ENCODE measurements at regions not wholly inside any gene's neighbourhood (a gene's known extent, or its start where the extent isn't known, plus 50 kb on each side); places are given as distances from the start of the nearest gene placed in this dataset.
"Not testable (repeated sequence)": the region's sequence is repeated elsewhere in the genome, so short reads cannot be mapped to it uniquely, and the experiment has no call there.

GRCh38 chr7:109331423-109331822 lies 761.7 kb downstream of the DNAJB9 start:
- ATAC-seq, result no peak

- no peak for ATAC-seq
Observed at GRCh38 chr7:109335951-109336350, 766.3 kb downstream of the DNAJB9 start.

GRCh38 chr7:109336531-109336930 lies 766.9 kb downstream of the DNAJB9 start:
- ATAC-seq, result no peak

- ATAC-seq, result no peak
Observed at GRCh38 chr7:109343678-109344077, 774.0 kb downstream of the DNAJB9 start.

- no peak for ATAC-seq
Observed at GRCh38 chr7:109351493-109351892, 781.8 kb downstream of the DNAJB9 start.

- no peak for ATAC-seq
Observed at GRCh38 chr7:109354000-109354399, 784.3 kb downstream of the DNAJB9 start.

GRCh38 chr7:109354552-109354951 lies 784.9 kb downstream of the DNAJB9 start:
- ATAC-seq, result no peak

GRCh38 chr7:109375823-109376222 lies 806.1 kb downstream of the DNAJB9 start:
- no peak for ATAC-seq

GRCh38 chr7:109376576-109376975 lies 806.9 kb downstream of the DNAJB9 start:
- ATAC-seq, result no peak

GRCh38 chr7:109377076-109377884 lies 807.6 kb downstream of the DNAJB9 start:
- ATAC-seq, result no peak

GRCh38 chr7:109386959-109387358 lies 817.3 kb downstream of the DNAJB9 start:
- ATAC-seq, result no peak

- no peak for ATAC-seq
Observed at GRCh38 chr7:109387530-109387929, 817.9 kb downstream of the DNAJB9 start.

- no peak for ATAC-seq
Observed at GRCh38 chr7:109391240-109391639, 821.6 kb downstream of the DNAJB9 start.

- no peak for ATAC-seq
Observed at GRCh38 chr7:109402107-109402506, 832.4 kb downstream of the DNAJB9 start.

GRCh38 chr7:109407756-109408155 lies 838.1 kb downstream of the DNAJB9 start:
- no peak for ATAC-seq

GRCh38 chr7:109437957-109438356 lies 868.3 kb downstream of the DNAJB9 start:
- ATAC-seq, result no peak

GRCh38 chr7:109449760-109450159 lies 880.1 kb downstream of the DNAJB9 start:
- ATAC-seq, result no peak

- no peak for ATAC-seq
Observed at GRCh38 chr7:109456116-109456515, 886.4 kb downstream of the DNAJB9 start.

GRCh38 chr7:109460296-109460695 lies 890.6 kb downstream of the DNAJB9 start:
- ATAC-seq, result no peak

- no peak for ATAC-seq
Observed at GRCh38 chr7:109462171-109462570, 892.5 kb downstream of the DNAJB9 start.

GRCh38 chr7:109467729-109468128 lies 898.1 kb downstream of the DNAJB9 start:
- ATAC-seq, result not testable (repeated sequence)

GRCh38 chr7:109473172-109473571 lies 903.5 kb downstream of the DNAJB9 start:
- ATAC-seq, result no peak

- ATAC-seq, result no peak
Observed at GRCh38 chr7:109476409-109476808, 906.7 kb downstream of the DNAJB9 start.

- ATAC-seq, result no peak
Observed at GRCh38 chr7:109479388-109479787, 909.7 kb downstream of the DNAJB9 start.

- not testable (repeated sequence) for ATAC-seq
Observed at GRCh38 chr7:109490607-109491006, 920.9 kb downstream of the DNAJB9 start.
